Transverse colon (tissue), 3 donors: ENCODE measurements at regions not wholly inside any gene's neighbourhood (a gene's known extent, or its start where the extent isn't known, plus 50 kb on each side); places are given as distances from the start of the nearest gene placed in this dataset.

Source experiments
- CTCF ChIP-seq, 5 experiments: fragments of 200-600 bp in 3 of 5; fragments of 450-650 bp in 2 of 5; sonication (generic) in 3 of 5; IDR thresholded peaks; 1 replicate in 2 of 5; 2 replicates in 3 of 5; pipeline ENCODE4 v1.5.1; 2016 to 2017; ENCODE audit warnings: antibody characterized with exemption in 5 of 5, inconsistent platforms in 3 of 5, mild to moderate bottlenecking in 2 of 5, moderate library complexity in 1 of 5
- EP300 ChIP-seq: sonication (generic); formaldehyde crosslinking; IDR thresholded peaks from one replicate; pipeline ENCODE4 v1.6.1; 2017; ENCODE audit warnings: antibody characterized with exemption, low read depth

DNA sequence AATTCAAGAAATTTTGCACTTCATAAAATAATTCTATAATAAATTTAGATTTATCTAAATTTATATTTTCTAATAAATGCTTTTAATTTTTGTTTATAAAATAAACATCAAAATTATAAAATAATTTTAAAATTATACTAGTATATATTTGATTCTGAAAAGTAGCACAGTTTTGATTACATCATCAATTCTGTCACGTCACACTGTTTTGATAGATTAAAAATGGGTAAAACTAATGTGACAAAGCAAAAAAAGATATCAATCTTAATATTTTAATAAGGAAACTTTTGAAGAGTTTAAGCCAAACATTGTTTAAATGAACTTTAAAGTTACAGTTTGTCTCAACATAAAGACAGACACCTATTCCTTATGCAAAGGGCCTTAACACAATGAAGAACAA lies 1001.8 kb downstream of the KCNT2 start:
- TF ChIP-seq EP300 (no peak), CTCF (IDR thresholded peaks at IDR 0.05) (no peak)
